ENCODE measurements at regions not wholly inside any gene's neighbourhood (a gene's known extent, or its start where the extent isn't known, plus 50 kb on each side); places are given as distances from the start of the nearest gene placed in this dataset.

DNA sequence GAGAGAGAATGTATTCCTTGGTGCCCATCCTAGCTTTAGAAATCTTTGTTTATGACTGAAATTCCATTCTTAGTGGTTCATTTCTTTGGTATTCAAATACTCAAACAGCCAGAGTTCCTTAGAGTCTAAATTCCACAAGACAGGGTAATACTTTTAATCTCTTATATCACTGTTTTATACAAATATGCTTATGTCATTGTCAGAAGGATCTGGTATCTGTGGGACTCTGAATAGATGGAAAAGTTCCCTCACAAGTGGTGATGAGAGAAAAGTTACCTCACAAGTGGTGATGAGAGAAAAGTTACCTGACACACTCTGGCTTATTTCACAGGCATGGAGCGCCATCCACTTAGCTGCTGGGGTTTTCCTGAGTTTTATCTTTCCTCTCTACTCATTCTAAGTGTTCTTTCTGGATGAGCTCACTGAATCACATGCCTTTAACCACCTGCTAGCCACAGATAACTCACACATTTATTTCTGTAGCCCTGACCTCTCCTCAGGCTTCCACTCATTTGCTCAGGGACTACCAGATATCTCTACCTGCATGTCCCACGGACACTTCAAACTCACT lies 784.0 kb downstream of the SUGCT start:
- TF ChIP-seq, protein P1, sequence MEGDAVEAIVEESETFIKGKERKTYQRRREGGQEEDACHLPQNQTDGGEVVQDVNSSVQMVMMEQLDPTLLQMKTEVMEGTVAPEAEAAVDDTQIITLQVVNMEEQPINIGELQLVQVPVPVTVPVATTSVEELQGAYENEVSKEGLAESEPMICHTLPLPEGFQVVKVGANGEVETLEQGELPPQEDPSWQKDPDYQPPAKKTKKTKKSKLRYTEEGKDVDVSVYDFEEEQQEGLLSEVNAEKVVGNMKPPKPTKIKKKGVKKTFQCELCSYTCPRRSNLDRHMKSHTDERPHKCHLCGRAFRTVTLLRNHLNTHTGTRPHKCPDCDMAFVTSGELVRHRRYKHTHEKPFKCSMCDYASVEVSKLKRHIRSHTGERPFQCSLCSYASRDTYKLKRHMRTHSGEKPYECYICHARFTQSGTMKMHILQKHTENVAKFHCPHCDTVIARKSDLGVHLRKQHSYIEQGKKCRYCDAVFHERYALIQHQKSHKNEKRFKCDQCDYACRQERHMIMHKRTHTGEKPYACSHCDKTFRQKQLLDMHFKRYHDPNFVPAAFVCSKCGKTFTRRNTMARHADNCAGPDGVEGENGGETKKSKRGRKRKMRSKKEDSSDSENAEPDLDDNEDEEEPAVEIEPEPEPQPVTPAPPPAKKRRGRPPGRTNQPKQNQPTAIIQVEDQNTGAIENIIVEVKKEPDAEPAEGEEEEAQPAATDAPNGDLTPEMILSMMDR (IDR thresholded peaks at IDR 0.05; ENCODE audit: insufficient read depth, low read depth, low read length, missing control alignments), result no peak
- H3K4me3 ChIP-seq (ENCODE audit: low read length), result no peak overlapping the region
- DNase-seq (ENCODE audit: low read depth), result peak; percentile 89

DNA sequence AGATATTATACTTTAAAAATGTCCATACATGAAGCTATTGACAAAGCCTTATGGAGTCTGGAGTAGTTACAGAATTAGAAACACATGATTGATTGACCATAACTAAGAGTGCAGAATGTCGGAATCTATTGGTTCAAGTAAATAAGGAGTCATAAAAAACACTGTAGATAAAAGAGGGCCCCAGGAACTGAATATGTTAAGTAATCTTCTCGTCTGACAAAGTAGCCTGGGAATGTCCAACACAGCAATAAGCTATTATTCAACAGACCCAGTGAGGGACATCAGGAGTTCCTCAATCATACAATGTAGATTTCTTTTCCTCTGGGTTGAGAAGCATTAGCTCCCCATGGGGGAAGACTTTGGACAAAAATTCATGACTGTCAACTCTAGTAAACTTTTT lies 782.0 kb downstream of the SUGCT start:
- no peak for DNase-seq (ENCODE audit: low read depth)
- H3K4me3 ChIP-seq (ENCODE audit: low read length), result no peak overlapping the region
- TF ChIP-seq, protein P1 (IDR thresholded peaks at IDR 0.05; ENCODE audit: insufficient read depth, low read depth, low read length, missing control alignments), result no peak

DNA sequence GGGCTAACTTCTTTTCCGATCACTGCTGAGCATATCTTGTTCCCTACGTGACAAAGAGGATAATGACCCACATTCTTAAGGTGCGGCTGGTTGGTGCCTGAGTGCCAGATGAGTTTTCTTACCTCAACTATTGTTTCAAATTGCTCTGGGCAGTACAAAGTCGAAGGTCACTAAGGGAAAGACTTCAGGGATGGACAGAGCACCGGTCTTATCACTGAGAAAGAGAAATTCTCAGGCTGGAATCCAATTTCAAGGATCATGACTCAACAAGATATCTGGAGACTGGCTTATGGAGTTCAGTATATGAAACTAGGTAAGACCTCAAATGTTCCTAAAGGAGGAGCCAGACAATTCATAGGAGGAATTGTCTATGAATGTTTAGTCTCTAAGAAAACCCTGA lies 780.3 kb downstream of the SUGCT start:
- H3K4me3 ChIP-seq (ENCODE audit: low read length), result no peak overlapping the region
- DNase-seq (ENCODE audit: low read depth), result no peak
- TF ChIP-seq, protein P1 (IDR thresholded peaks at IDR 0.05; ENCODE audit: insufficient read depth, low read depth, low read length, missing control alignments), result no peak
